Mesenchymal stem cell (in vitro differentiated cells and primary cell): ENCODE measurements at regions not wholly inside any gene's neighbourhood (a gene's known extent, or its start where the extent isn't known, plus 50 kb on each side); places are given as distances from the start of the nearest gene placed in this dataset.

Experiments used
- DNase-seq: peaks from one replicate; pipeline ENCODE4 v3.0.0-alpha.2; 2013
- H2AFZ ChIP-seq: one replicate; pipeline ENCODE4 v1.6.1; 2013; ENCODE audit warnings: low read depth, mild to moderate bottlenecking, control low read depth, inconsistent platforms, low read length, moderate library complexity
- H2AK5ac ChIP-seq: 2 replicates; pipeline ENCODE4 v1.6.1; 2013; ENCODE audit warnings: low read length, moderate library complexity, mild to moderate bottlenecking, inconsistent platforms; ENCODE audit not compliant: severe bottlenecking
- H2BK120ac ChIP-seq: one replicate; pipeline ENCODE4 v1.6.1; 2013; ENCODE audit warnings: low read depth, mild to moderate bottlenecking, inconsistent platforms, low read length, moderate library complexity
- H2BK12ac ChIP-seq, 2 experiments: one replicate each; pipeline ENCODE4 v1.6.1; 2013; ENCODE audit warnings: inconsistent platforms in 2 of 2, low read length in 2 of 2, mild to moderate bottlenecking in 2 of 2, moderate library complexity in 2 of 2, control low read depth in 1 of 2
- H2BK15ac ChIP-seq: one replicate; pipeline ENCODE4 v1.6.1; 2013; ENCODE audit warnings: mild to moderate bottlenecking, low read depth, inconsistent platforms; ENCODE audit not compliant: poor library complexity, severe bottlenecking
- H2BK5ac ChIP-seq: 2 replicates; pipeline ENCODE4 v1.6.1; 2013; ENCODE audit warnings: low read depth, mild to moderate bottlenecking, low read length, control low read depth, inconsistent platforms; ENCODE audit not compliant: poor library complexity, severe bottlenecking
- H3K14ac ChIP-seq, 2 experiments: one replicate each; pipeline ENCODE4 v1.6.1; 2013; ENCODE audit warnings: inconsistent platforms in 2 of 2, low read length in 2 of 2, control low read depth in 1 of 2, mild to moderate bottlenecking in 1 of 2, moderate library complexity in 1 of 2
- H3K18ac ChIP-seq, 2 experiments: one replicate each; pipeline ENCODE4 v1.6.1; 2013; ENCODE audit warnings: inconsistent platforms in 2 of 2, low read length in 2 of 2, control low read depth in 1 of 2, low read depth in 1 of 2, mild to moderate bottlenecking in 1 of 2
- H3K23ac ChIP-seq, 2 experiments: one replicate each; pipeline ENCODE4 v1.6.1; 2013; ENCODE audit warnings: inconsistent platforms in 2 of 2, low read length in 2 of 2, mild to moderate bottlenecking in 2 of 2, moderate library complexity in 2 of 2, control low read depth in 1 of 2
- H3K27ac ChIP-seq: 2 replicates; pipeline ENCODE4 v1.5.1; 2013; ENCODE audit warnings: mild to moderate bottlenecking, moderate library complexity, low read length, control low read depth, inconsistent platforms; ENCODE audit not compliant: poor library complexity, severe bottlenecking
- H3K27me3 ChIP-seq, 2 experiments: 2 replicates each; pipeline versions ENCODE4 v1.6.1 to v1.7.0; 2013; ENCODE audit warnings: low read length in 2 of 2, mild to moderate bottlenecking in 2 of 2, moderate library complexity in 2 of 2, control low read depth in 1 of 2, inconsistent platforms in 1 of 2; ENCODE audit not compliant: control insufficient read depth in 1 of 2, insufficient read depth in 1 of 2
- H3K36me3 ChIP-seq, 2 experiments: 2 replicates each; pipeline versions ENCODE4 v1.6.1 to v1.7.0; 2013; ENCODE audit warnings: low read length in 2 of 2, control low read depth in 1 of 2, inconsistent platforms in 1 of 2, low read depth in 1 of 2, mild to moderate bottlenecking in 1 of 2; ENCODE audit not compliant: insufficient read depth in 2 of 2, control insufficient read depth in 1 of 2
- H3K4ac ChIP-seq, 2 experiments: one replicate each; pipeline ENCODE4 v1.6.1; 2013; ENCODE audit warnings: inconsistent platforms in 2 of 2, low read length in 2 of 2, mild to moderate bottlenecking in 2 of 2, moderate library complexity in 2 of 2, control low read depth in 1 of 2, low read depth in 1 of 2
- H3K4me1 ChIP-seq: 2 replicates; pipeline ENCODE4 v1.6.1; 2013; ENCODE audit warnings: low read depth, low read length, control low read depth; ENCODE audit not compliant: control insufficient read depth, insufficient read depth
- H3K4me2 ChIP-seq: 2 replicates; pipeline ENCODE4 v1.6.1; 2013; ENCODE audit warnings: low read length, mild to moderate bottlenecking, inconsistent platforms; ENCODE audit not compliant: poor library complexity, severe bottlenecking
- H3K4me3 ChIP-seq, 2 experiments: 2 replicates each; pipeline versions ENCODE4 v1.5.1 to v1.7.0; 2013; ENCODE audit warnings: low read length in 2 of 2, mild to moderate bottlenecking in 2 of 2, control low read depth in 1 of 2, low read depth in 1 of 2; ENCODE audit not compliant: insufficient read depth in 1 of 2
- H3K79me1 ChIP-seq: replicated peaks from 2 replicates; pipeline ENCODE4 v1.6.1; 2013; ENCODE audit warnings: mild to moderate bottlenecking, control low read depth, low read length, inconsistent platforms; ENCODE audit not compliant: poor library complexity, severe bottlenecking
- H3K9ac ChIP-seq: 2 replicates; pipeline ENCODE4 v1.7.0; 2013; ENCODE audit warnings: mild to moderate bottlenecking, low read length, moderate library complexity
- H3K9me3 ChIP-seq: 2 replicates; pipeline ENCODE4 v1.7.0; 2013; ENCODE audit warnings: mild to moderate bottlenecking, low read length; ENCODE audit not compliant: control insufficient read depth
- H4K8ac ChIP-seq: one replicate; pipeline ENCODE4 v1.6.1; 2013; ENCODE audit warnings: inconsistent platforms, mild to moderate bottlenecking, low read length, moderate library complexity
- H4K91ac ChIP-seq: one replicate; pipeline ENCODE4 v1.6.1; 2013; ENCODE audit warnings: mild to moderate bottlenecking, low read length, inconsistent platforms
- WGBS: methylation state at CpG from one replicate; pipeline ENCODE4 v1.1.7; 2013; ENCODE audit warnings: mixed read lengths; 5-methylcytosine and 5-hydroxymethylcytosine counted together

DNA sequence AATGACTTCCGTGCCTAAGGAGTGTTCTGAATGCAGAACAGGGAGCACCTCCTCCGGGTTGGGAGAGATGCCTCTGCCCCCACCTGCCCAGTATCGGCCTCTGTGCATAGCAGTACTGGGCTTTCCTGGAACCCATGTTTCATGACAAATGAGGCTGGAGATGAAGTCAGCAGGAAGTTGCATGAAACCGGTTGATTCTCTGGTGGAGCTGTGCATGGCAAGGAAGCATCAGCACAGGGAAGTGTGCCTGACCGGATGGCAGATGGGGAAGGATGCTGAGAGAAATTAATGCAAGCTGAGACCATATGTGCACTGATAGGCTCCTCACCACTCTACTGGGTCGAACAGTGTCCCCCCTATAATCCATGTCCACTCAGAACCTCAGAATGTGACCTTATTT is 155.5 kb downstream of the CDH26 start:
- no peak overlapping the region for H2BK5ac ChIP-seq
- H4K8ac ChIP-seq, result no peak overlapping the region
- H3K27ac ChIP-seq, result no peak overlapping the region
- no peak overlapping the region for H3K14ac ChIP-seq
- no peak overlapping the region for H2AK5ac ChIP-seq
- no peak overlapping the region for H3K18ac ChIP-seq
- H3K4me1 ChIP-seq, result peaks cover under 1% of the 10 kb centered on the region
- H3K4me3 ChIP-seq, result no peak overlapping the region
- no peak overlapping the region for H4K91ac ChIP-seq
- no peak for DNase-seq
- H3K27me3 ChIP-seq, result peaks cover 0 to 27% of the 10 kb centered on the region in 2 experiments
- no peak overlapping the region for H2BK15ac ChIP-seq
- H2AFZ ChIP-seq, result no peak overlapping the region
- H3K9me3 ChIP-seq, result no peaks in the 10 kb centered on the region
- H3K9ac ChIP-seq, result no peak overlapping the region
- no peak overlapping the region for H3K4ac ChIP-seq
- 81% methylated on average over 5 of the region's 6 CpGs for WGBS
- no peak overlapping the region for H2BK12ac ChIP-seq
- H3K79me1 ChIP-seq, result no peaks in the 10 kb centered on the region
- H3K4me2 ChIP-seq, result no peak overlapping the region
- no peak overlapping the region for H2BK120ac ChIP-seq
- no peak overlapping the region for H3K23ac ChIP-seq
- no peaks in the 10 kb centered on the region for H3K36me3 ChIP-seq

DNA sequence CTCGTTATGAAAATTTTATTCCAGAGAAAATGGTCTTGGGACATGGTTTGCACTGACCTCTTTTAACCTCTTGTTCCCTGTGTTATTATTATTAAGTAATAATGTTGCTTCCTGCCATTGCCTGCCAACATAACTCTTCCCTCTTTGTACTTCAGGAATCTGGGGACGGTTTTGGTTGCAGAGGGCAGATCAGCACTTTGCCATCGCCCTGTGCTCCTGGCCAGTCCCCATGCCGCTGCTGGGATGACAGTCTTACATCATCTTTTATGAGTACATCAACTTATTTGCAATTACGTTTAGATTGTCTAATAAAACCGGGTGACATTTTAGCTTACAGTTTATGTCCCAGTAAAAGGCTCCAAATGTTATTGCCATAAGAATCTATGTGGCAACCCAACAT is 157.2 kb downstream of the CDH26 start:
- H2AK5ac ChIP-seq, result no peak overlapping the region
- H2AFZ ChIP-seq, result no peak overlapping the region
- H3K4me1 ChIP-seq, result no peaks in the 10 kb centered on the region
- H2BK12ac ChIP-seq, result no peak overlapping the region
- H3K23ac ChIP-seq, result no peak overlapping the region
- WGBS, result 60% methylated on average over 6 of the region's 6 CpGs
- H3K4me2 ChIP-seq, result no peak overlapping the region
- H3K27me3 ChIP-seq, result peaks cover 0 to 33% of the 10 kb centered on the region in 2 experiments
- H4K8ac ChIP-seq, result no peak overlapping the region
- H3K79me1 ChIP-seq, result no peaks in the 10 kb centered on the region
- H3K14ac ChIP-seq, result no peak overlapping the region
- no peak overlapping the region for H3K9ac ChIP-seq
- no peak overlapping the region for H3K4me3 ChIP-seq
- DNase-seq, result no peak
- H2BK5ac ChIP-seq, result no peak overlapping the region
- H3K36me3 ChIP-seq, result no peaks in the 10 kb centered on the region
- H3K4ac ChIP-seq, result no peak overlapping the region
- H3K27ac ChIP-seq, result no peak overlapping the region
- H2BK120ac ChIP-seq, result no peak overlapping the region
- no peak overlapping the region for H2BK15ac ChIP-seq
- H4K91ac ChIP-seq, result no peak overlapping the region
- no peak overlapping the region for H3K18ac ChIP-seq
- H3K9me3 ChIP-seq, result no peaks in the 10 kb centered on the region

DNA sequence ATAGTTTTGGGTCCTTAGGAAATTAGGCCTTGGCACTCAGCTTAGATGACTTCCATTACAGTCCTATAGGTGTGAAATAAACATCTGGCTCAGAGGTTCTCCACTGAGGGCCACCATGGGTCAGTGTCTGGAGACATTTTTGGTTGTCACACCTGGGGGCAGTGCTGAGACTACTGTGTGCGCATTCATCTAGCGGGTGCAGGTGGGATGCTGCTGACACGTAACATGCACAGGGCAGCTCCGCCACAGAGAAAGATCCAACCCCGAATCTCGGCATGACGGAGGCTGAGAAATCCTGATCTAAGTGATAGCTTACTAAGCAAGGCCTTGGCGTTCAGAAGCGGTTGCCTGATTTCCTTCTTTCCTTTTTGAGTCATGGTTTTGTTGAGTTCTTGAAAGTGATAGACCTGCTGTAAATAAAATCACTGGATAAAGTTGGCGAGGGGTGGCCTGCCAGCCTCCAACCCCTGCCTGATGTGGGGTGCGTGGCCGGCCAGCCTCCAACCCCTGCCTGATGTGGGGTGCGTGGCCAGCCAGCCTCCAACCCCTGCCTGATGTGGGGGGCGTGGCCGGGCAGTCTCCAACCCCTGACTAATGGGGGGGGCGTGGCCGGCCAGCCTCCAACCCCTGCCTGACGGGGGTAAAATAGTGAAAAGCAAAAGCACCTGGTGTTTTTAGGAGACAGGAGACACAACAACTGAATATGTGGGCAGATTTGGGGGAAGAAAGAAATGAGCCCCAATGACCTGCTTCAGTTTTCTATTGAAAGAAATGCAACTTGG is 158.1 kb downstream of the CDH26 start:
- no peak overlapping the region for H3K4ac ChIP-seq
- H3K4me2 ChIP-seq, result no peak overlapping the region

DNA sequence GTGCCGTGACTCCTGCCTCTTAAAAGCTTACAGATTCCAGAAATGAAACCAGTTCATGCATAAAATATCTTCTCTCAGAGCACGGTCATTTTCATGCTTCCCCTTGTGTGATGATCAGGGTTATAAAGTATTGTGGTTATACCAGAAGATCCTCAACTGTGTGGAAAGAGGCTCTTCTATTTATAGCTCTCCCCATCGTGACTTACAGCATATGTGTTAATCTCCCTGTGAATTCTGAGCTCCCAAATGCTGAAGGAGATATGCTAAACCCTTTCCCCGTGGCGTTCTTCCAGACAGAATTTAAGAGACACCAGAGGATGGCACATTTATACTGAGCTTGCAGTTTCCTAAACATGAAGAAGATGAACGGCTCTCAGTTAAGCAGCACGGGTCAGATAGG is 158.8 kb downstream of the CDH26 start:
- Histone ChIP-seq H3K4ac (no peak overlapping the region), H2BK15ac (no peak overlapping the region), H3K4me3 (peak overlapping the region in 1 of 2 experiments; percentile 70), H3K36me3 (no peaks in the 10 kb centered on the region), H3K4me2 (no peak overlapping the region), H3K27ac (no peak overlapping the region), H3K9me3 (no peaks in the 10 kb centered on the region), H2BK12ac (no peak overlapping the region), H3K79me1 (no peaks in the 10 kb centered on the region), H2BK120ac (no peak overlapping the region), H3K23ac (no peak overlapping the region), H3K9ac (peak overlapping the region; percentile 68), H3K14ac (no peak overlapping the region), H3K27me3 (peaks cover 6 to 45% of the 10 kb centered on the region in 2 experiments), H2BK5ac (no peak overlapping the region), H4K8ac (no peak overlapping the region), H2AK5ac (no peak overlapping the region), H3K4me1 (no peaks in the 10 kb centered on the region), H2AFZ (no peak overlapping the region), H4K91ac (no peak overlapping the region), H3K18ac (no peak overlapping the region)
- no peak for DNase-seq
- 63% methylated on average over 5 of the region's 7 CpGs for WGBS

More for the DNA sequence above, 158.1 kb downstream of the CDH26 start:
- Histone ChIP-seq H3K79me1 (no peaks in the 10 kb centered on the region), H3K4me3 (peak overlapping the region in 1 of 2 experiments; percentile 70), H2BK12ac (no peak overlapping the region), H4K8ac (no peak overlapping the region), H3K9ac (peak overlapping the region; percentile 68), H3K18ac (no peak overlapping the region), H3K27ac (no peak overlapping the region), H2BK5ac (no peak overlapping the region), H3K36me3 (no peaks in the 10 kb centered on the region), H3K23ac (no peak overlapping the region), H3K27me3 (peaks cover 2 to 37% of the 10 kb centered on the region in 2 experiments), H3K4me1 (no peaks in the 10 kb centered on the region), H2AK5ac (no peak overlapping the region), H3K14ac (no peak overlapping the region), H4K91ac (no peak overlapping the region), H2AFZ (no peak overlapping the region), H2BK120ac (no peak overlapping the region), H2BK15ac (no peak overlapping the region), H3K9me3 (no peaks in the 10 kb centered on the region)
- DNase-seq, result no peak
- WGBS, result 79% methylated on average over 18 of the region's 18 CpGs
